NCI-H187 (cell line): ENCODE measurements at regions not wholly inside any gene's neighbourhood (a gene's known extent, or its start where the extent isn't known, plus 50 kb on each side); places are given as distances from the start of the nearest gene placed in this dataset.
"Not testable (repeated sequence)": the region's sequence is repeated elsewhere in the genome, so short reads cannot be mapped to it uniquely, and the experiment has no call there.

Experiments used
- DNase-seq, 2 experiments: peaks; one replicate each; lab custom pipeline; 2025; lab: John Stamatoyannopoulos, UW

- no peak for DNase-seq
Observed at GRCh38 chr2:234694244-234695013, 197.5 kb upstream of the ARL4C start.

- not testable (repeated sequence) for DNase-seq
Observed at GRCh38 chr2:234693681-234694190, 196.9 kb upstream of the ARL4C start.

GRCh38 chr2:234693191-234693590 lies 196.3 kb upstream of the ARL4C start:
- not testable (repeated sequence) for DNase-seq

- no peak for DNase-seq
Observed at GRCh38 chr2:234691968-234692955, 195.4 kb upstream of the ARL4C start.

GRCh38 chr2:234691214-234691575 lies 194.3 kb upstream of the ARL4C start:
- peak in 1 of 2 experiments; percentile 10 for DNase-seq

GRCh38 chr2:234690569-234691213 lies 193.8 kb upstream of the ARL4C start:
- DNase-seq, result no peak

GRCh38 chr2:234689911-234690379 lies 193.1 kb upstream of the ARL4C start:
- no peak for DNase-seq

- DNase-seq, result no peak
Observed at GRCh38 chr2:234687718-234688475, 191.0 kb upstream of the ARL4C start.

- DNase-seq, result no peak
Observed at GRCh38 chr2:234686088-234686890, 189.4 kb upstream of the ARL4C start.

- DNase-seq, result no peak
Observed at GRCh38 chr2:234684466-234684865, 187.6 kb upstream of the ARL4C start.

- DNase-seq, result no peak
Observed at GRCh38 chr2:234683950-234684349, 187.1 kb upstream of the ARL4C start.

GRCh38 chr2:234682492-234683228 lies 185.8 kb upstream of the ARL4C start:
- no peak for DNase-seq

- no peak for DNase-seq
Observed at GRCh38 chr2:234680688-234681619, 184.1 kb upstream of the ARL4C start.

- DNase-seq, result no peak
Observed at GRCh38 chr2:234679741-234680687, 183.1 kb upstream of the ARL4C start.

- no peak for DNase-seq
Observed at GRCh38 chr2:234679301-234679740, 182.4 kb upstream of the ARL4C start.

GRCh38 chr2:234678711-234679110 lies 181.8 kb upstream of the ARL4C start:
- no peak for DNase-seq

- no peak for DNase-seq
Observed at GRCh38 chr2:234677758-234678538, 181.1 kb upstream of the ARL4C start.
